Posterior cingulate gyrus (tissue), 11 donors: ENCODE measurements at regions not wholly inside any gene's neighbourhood (a gene's known extent, or its start where the extent isn't known, plus 50 kb on each side); places are given as distances from the start of the nearest gene placed in this dataset.

Experiments
- DNase-seq, 10 donors: peaks; one replicate each; pipeline versions ENCODE4 v3.0.0 to v3.0.0-alpha.2; 2020 to 2021; ENCODE audit warnings: mixed read lengths in 3 of 10
- intact Hi-C: fragments of 100-400 bp; cut with DNase I; formaldehyde crosslinking; loops from one replicate; pipeline ENCODE4 v1.15.1; 2023

DNA sequence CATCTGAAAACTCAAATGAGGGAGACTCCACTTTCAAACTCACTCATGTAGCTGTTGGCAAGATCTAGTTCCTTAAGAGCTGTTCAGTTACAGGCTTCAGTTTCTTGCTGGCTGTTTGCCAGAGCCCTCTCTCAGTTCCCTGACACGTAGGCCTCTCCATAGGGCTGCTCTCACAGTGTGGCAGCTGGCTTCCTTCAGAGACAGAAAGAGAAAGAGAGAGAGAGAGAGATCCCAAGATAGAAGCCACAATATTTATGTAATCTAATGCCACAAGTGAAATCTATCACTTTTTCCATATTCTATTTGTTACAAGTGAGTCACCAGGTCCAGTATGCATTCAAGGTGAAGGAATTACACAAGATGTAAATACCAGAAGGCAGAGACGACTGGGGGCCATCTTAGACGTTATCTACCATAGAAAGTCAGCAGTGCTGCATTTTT, 168.8 kb downstream of the RCN1 start:
- intact Hi-C loops = no loop called here
- DNase-seq = peak in 3 of 10 donors; percentile 11 to 20 (median 12)

DNA sequence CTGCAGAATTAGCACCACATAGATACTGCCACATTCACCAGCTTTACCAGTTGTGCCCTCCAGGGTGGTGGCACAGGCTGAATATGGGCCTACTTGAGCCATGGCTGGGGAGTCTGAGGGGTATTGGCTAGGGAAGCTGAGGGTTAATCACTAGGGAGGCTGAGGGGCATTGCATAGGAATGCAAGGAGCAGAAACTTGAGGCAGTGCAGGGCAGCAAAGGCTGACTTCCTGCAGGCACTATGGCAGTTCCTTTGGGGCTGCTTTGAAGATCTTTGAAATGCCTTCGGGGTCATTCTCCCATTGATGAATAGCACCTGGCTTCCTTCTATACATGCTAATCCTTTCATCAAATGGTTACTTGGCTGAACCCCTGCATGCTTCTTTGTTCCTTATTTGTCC, 171.5 kb downstream of the RCN1 start:
- intact Hi-C loops = no loop called here

DNA sequence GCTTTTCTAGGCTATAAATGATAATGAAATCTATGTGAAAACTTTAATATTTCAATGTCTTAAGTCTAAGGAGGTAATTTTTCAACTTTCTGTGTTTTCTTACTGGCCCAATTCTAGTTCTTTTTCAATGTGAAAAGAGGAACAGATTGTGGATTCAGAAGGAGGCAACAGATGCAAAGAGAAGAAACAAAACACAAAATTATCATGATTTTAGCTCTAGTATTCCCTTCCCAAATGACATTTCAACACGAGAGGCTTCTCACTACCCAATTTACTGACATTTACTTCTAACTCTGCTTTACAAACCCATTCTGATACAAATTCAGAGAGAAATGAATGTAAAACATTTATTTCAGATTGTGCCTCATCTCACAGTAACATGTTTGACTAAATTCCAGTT, 169.4 kb downstream of the WT1 start:
- DNase-seq = no peak

More for the DNA sequence above, 171.5 kb downstream of the RCN1 start:
- no peak for DNase-seq

GRCh38 chr11:32266601-32267000, 168.7 kb downstream of the WT1 start:
- intact Hi-C loops = no loop called here
- DNase-seq = no peak

More for the DNA sequence above, 169.4 kb downstream of the WT1 start:
- intact Hi-C loops = no loop called here

DNA sequence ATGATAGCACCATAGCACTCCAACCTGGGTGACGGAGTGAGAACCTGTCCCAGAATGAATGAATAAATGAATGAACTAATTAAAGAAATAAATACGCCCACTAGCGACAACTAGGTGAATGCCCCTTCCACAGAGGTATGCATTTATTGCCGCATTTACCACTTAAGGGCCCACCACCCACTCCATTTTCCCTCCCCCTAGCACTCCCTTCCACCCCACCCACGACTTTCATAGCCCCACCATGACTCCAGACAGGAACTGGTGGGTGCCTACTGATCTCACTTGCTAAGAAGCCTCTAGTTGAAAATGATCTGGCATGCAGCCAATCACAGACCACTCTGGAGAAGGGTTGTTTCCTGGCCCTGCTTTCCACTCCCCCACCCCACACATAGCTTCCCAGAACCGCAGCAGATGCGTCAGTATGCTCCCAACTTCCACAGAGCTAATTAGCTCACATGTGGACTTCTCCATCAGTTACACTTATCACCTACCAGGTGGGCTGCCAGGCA, 167.6 kb downstream of the WT1 start:
- intact Hi-C loops = no loop called here
- DNase-seq = no peak

- DNase-seq = no peak
- intact Hi-C loops = no loop called here
These were observed 161.4 kb downstream of the WT1 start for GRCh38 chr11:32273931-32274330.

GRCh38 chr11:32279672-32280071, 155.7 kb downstream of the WT1 start:
- intact Hi-C loops = no loop called here
- DNase-seq = no peak

- intact Hi-C loops = no loop called here
- DNase-seq = no peak
These were observed 155.0 kb downstream of the WT1 start for GRCh38 chr11:32280339-32280738.

DNA sequence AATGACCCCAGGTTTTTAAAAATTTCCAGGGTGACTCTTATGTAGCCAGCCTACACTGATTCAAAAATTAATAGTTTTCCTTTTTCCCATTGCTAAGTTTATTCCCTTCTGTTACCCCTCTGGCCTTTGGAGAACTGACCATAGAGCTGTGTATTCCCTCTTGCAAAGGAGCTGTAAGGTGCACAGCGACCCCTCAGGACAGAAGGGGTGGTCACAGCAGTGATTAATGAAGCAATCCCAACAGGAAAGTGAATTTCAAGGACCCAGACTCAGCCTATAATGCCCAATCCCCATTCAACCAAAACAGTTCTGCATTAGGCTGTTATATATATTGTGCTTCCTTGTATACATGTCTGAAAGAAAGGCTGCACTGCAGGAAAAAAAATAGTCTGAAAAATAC, 147.1 kb downstream of the WT1 start:
- no peak for DNase-seq
- intact Hi-C loops = no loop called here

GRCh38 chr11:32289701-32290100, 145.6 kb downstream of the WT1 start:
- peak in 1 of 10 donors; percentile 48 for DNase-seq
- intact Hi-C loops = loop anchor here (10.0 kb wide), 1 partner anchor 115 kb away; no protein-coding TSS in a partner anchor

- intact Hi-C loops = loop anchor here (10.0 kb wide), 1 partner anchor 116 kb away; no protein-coding TSS in a partner anchor
- DNase-seq = peak in 6 of 10 donors; percentile 31 to 91 (median 56)
These were observed 144.6 kb downstream of the WT1 start for GRCh38 chr11:32290783-32291182.

DNA sequence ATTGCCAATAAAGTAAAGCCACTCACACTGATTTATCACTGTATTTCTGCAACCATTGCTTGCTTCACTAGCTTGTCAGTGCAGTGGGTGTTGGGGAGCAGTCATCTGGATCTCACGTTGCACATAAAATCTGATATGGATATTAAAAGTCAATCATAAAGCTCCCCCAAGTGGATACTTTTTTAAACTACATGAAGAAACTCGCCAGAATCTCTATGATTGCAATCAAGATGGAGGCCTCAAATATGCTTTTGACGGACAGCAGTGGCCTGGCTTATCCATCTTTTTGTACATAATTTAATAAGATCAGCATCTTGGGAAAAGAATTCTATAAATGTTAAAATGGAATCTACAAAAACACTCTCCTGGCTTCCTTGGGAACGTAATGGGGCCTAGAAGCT, 137.7 kb downstream of the WT1 start:
- intact Hi-C loops = loop anchor here (2.0 to 10.0 kb wide), 2 partner anchors 123 to 245 kb away; no protein-coding TSS in a partner anchor
- DNase-seq = peak in 4 of 10 donors; percentile 13 to 77 (median 40)

DNA sequence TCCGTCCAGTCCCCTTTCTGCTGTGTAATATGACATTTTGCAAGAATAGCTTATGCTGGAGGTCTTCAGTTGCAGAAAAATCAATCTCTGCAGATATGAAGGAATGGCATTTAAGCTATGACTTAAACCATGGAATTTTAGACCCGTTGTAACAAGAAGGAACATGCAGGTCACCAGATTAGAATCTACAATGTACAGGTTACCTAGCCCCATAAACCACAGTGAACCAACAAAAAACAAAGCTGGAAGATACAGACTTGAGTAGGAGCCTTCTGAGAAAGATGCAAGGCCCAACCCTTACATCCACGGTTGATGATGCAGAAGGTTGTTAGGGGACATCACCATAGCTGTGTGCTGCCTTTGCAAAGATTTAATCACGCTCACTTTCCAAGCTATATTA, 132.5 kb downstream of the WT1 start:
- DNase-seq = no peak
- intact Hi-C loops = no loop called here

DNA sequence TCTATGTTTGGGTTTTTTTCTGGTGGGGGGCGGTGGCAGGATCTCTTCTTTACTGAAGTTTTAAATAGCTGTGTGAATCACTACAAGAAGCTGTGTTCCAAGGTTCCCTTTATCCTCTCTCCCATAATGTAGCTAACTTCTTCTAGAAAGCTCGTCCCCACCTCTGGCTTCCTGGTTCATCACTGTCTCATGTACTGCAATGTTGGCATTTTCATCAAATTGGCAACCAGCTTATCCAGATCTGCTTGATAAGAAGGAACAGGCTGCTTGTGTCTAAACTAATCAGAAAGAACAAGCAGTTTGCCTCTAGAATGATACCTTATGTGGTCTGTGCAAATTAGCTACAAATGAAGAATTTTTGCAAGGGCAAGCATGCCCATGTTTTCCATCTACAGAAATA, 130.8 kb downstream of the WT1 start:
- no peak for DNase-seq
- intact Hi-C loops = no loop called here

DNA sequence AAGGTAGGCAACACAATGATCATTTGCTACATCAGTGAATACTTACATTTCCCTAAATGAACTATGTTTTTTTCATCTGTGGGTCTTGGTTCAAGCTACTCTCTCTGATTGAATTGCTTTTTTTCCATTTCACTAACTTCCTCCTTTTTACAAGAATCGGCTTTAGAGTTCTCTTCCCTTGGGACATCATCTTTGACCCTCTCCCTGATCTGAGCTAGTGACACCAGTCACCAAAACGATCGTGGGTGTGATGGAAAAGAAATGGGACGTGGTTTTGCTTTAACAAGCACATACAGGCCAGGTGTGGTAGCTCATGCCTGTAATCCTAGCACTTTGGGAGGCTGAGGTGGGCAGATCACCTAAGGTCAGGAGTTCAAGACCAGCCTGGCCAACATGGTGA, 129.9 kb downstream of the WT1 start:
- intact Hi-C loops = no loop called here
- no peak for DNase-seq

- intact Hi-C loops = no loop called here
- DNase-seq = no peak
These were observed 127.9 kb downstream of the WT1 start for GRCh38 chr11:32307471-32307870.

DNA sequence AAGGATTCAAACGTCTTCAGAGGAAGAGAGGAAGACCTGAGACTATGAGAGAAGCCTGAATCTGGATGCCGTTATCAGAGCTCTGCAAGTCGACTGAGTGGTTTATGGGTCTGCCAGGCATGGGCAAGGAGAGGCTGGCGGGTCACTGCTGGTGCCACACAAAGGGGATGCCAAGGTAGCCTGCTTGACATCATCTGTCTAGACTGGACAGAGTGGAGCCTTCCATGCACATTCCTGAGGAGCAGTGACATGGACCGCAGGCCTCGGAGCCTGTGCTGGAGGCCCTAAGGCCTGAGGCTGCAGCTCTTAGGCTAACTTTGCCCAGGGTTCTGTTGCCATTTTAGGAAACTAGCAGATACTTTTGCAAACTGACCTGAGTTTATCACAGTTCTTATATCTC, 127.4 kb downstream of the WT1 start:
- intact Hi-C loops = no loop called here
- DNase-seq = peak in 1 of 10 donors; percentile 48

DNA sequence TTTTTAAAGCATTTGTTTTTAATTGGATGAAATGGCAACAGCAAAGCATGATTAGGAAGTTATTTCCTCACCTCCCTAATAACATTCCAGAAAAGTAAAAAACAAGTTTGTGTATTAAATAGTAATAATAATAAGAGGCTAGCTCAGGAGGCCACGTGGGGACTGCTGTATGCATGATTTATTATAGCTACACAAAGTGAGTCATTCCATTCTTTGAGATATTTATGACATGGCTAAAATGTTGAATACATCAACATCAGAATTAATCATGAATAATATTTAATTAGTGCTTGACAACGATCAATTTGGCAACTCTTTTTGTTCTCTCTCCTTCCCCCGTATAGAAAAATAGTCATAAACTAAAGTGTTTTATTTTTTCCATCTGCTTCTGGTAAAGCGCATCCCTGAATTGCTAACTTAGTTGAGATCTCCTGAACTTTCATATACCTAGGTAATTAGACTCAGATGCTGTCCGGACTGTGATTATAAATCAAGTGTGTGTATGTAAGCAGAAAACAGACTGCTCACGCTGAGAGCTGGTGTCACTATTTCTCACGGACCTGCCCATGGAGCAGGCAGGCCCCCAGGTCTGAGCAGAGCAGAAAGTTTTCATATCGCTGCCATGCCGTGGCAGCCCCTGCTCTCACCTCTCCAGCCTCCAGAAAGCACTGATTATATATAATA, 125.7 kb downstream of the WT1 start:
- intact Hi-C loops = no loop called here
- no peak for DNase-seq

GRCh38 chr11:32310214-32310601, 125.1 kb downstream of the WT1 start:
- intact Hi-C loops = no loop called here
- no peak for DNase-seq

- intact Hi-C loops = no loop called here
- no peak for DNase-seq
These were observed 123.8 kb downstream of the WT1 start for GRCh38 chr11:32311346-32312065.

DNA sequence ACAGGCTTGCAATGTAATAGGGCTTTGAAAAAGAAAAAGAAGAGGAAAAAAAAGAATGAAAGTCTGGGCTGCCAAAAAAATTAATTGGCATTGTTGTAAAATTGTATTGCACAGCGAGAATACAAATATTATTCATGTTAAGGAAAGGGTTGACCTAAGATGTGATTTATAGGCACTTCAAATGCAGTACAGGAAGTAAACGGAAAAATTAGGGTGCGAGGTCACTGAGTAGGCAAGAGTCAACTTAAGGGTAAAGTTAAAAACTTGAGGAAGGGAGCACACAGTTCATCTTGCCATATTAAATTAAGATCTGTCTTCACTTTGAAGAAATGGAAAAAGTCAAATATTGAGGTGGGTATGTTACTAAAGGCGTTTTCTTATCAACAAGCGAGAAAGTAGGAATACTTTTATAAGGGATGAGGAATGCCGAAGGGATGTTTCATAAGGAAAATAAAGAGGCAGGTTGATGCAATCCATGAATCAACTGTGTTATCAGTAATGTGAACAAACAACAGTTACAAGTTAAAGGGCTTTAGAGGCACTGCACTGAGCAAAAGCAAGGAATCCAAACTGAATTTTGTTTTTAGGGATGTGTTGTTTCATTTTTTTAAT, 123.0 kb downstream of the WT1 start:
- DNase-seq = no peak
- intact Hi-C loops = no loop called here
